Stomach (tissue), 8 donors: ENCODE measurements at regions not wholly inside any gene's neighbourhood (a gene's known extent, or its start where the extent isn't known, plus 50 kb on each side); places are given as distances from the start of the nearest gene placed in this dataset.

ENCODE experiments used
- DNase-seq, 2 donors: peaks; one replicate each; pipeline versions ENCODE4 v3.0.0 to v3.0.0-alpha.2; 2013 to 2019
- H3K27ac ChIP-seq, 5 donors: fragments of 200-600 bp in 4 of 5; sonication (generic) in 4 of 5; one replicate each; pipeline ENCODE4 v1.5.1; 2013 to 2019; ENCODE audit warnings: mild to moderate bottlenecking in 1 of 5, moderate library complexity in 1 of 5
- H3K27me3 ChIP-seq, 3 donors: fragments of 200-600 bp; sonication (generic); one replicate each; pipeline ENCODE4 v1.5.1; 2017 to 2019; ENCODE audit warnings: mixed run types in 1 of 3
- H3K36me3 ChIP-seq, 4 donors: fragments of 200-600 bp; sonication (generic); 1 replicate in 3 of 4; 2 replicates in 1 of 4; pipeline ENCODE4 v1.5.1; 2016 to 2019
- H3K4me1 ChIP-seq, 4 donors: fragments of 200-600 bp; sonication (generic); one replicate each; pipeline ENCODE4 v1.5.1; 2016 to 2019
- H3K4me3 ChIP-seq, 4 donors: fragments of 200-600 bp; sonication (generic) in 3 of 4; one replicate each; pipeline ENCODE4 v1.5.1; 2016 to 2019; ENCODE audit warnings: mild to moderate bottlenecking in 1 of 4
- H3K9me3 ChIP-seq, 4 donors: fragments of 200-600 bp; sonication (generic); one replicate each; pipeline ENCODE4 v1.5.1; 2016 to 2019
- EP300 ChIP-seq: sonication (generic); formaldehyde crosslinking; IDR thresholded peaks from one replicate; pipeline ENCODE4 v1.6.1; 2017; ENCODE audit warnings: antibody characterized with exemption
- POLR2A ChIP-seq, 4 donors: fragments of 450-650 bp; IDR thresholded peaks; one replicate each; pipeline ENCODE4 v1.6.1; 2016; ENCODE audit warnings: antibody characterized with exemption in 4 of 4, control low read depth in 2 of 4, mild to moderate bottlenecking in 1 of 4, moderate library complexity in 1 of 4
- POLR2AphosphoS5 ChIP-seq, 3 donors: sonication (generic); formaldehyde crosslinking; IDR thresholded peaks; one replicate each; pipeline ENCODE4 v1.6.1; 2016; ENCODE audit warnings: antibody characterized with exemption in 3 of 3
- whole genome bisulfite sequencing, 5 donors: extraction: QIAGEN DNeasy Blood & Tissue Kit in 3 of 5; methylation state at CpG; one replicate each; pipeline versions ENCODE4 v1.1.5 to v1.1.7; 2013 to 2018; 5-methylcytosine and 5-hydroxymethylcytosine counted together
- intact Hi-C: fragments of 100-400 bp; cut with DNase I; formaldehyde crosslinking; loops from one replicate; pipeline ENCODE4 v1.15.1; 2023; ENCODE audit warnings: low total_unique reads
- TF ChIP-seq, protein P1 (sequence below), 7 experiments: fragments of 450-650 bp in 4 of 7; fragments of 200-600 bp in 3 of 7; sonication (generic) in 3 of 7; IDR thresholded peaks; one replicate each; pipeline ENCODE4 v1.5.1; 2016 to 2019; ENCODE audit warnings: antibody characterized with exemption in 7 of 7, control low read depth in 2 of 7, mild to moderate bottlenecking in 1 of 7
- donor health status: healthy with polysubstance abuse.
- donor health status: Bipolar disorder and iron deficiency.
- donor health status: healthy.

DNA sequence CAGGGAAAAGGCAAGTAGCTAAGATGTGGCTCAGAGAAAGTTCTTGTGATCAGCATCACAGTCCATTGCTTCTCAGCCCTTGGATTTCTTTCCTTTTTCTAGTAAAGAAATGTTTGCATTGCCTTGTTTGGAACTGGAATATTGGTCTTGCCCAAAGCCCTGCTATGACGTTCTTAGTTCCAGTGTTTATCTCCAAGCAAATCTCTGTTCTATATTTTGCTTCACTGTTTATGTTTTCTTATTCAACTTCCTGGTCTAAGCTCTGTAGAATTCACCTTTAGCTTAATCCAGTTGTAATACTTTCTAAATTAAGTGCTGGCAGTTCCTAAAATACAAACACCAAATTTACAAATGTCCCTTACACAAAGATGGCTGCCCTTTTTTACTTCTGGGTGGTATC, 88.7 kb upstream of the ZNF438 start:
- peak in 1 of 2 donors; percentile 26 for DNase-seq
- intact Hi-C loops = no loop called here
- H3K4me1 ChIP-seq = peaks cover 0 to 21% (median 11%) of the 10 kb centered on the region in 4 donors
- TF ChIP-seq POLR2AphosphoS5 (IDR thresholded peaks at IDR 0.05) (peak in 2 of 3 donors; percentile 15 to 58), EP300 (no peak)
- H3K4me3 ChIP-seq = no peak overlapping the region
- H3K27ac ChIP-seq = peak overlapping the region; percentile 17 to 78 (median 61)
- 22 to 45% (median 40%) methylated on average over 1 of the region's 1 CpG for WGBS, 5 donors
- H3K27me3 ChIP-seq = no peaks in the 10 kb centered on the region
- H3K9me3 ChIP-seq = no peaks in the 10 kb centered on the region
- no peaks in the 10 kb centered on the region for H3K36me3 ChIP-seq

DNA sequence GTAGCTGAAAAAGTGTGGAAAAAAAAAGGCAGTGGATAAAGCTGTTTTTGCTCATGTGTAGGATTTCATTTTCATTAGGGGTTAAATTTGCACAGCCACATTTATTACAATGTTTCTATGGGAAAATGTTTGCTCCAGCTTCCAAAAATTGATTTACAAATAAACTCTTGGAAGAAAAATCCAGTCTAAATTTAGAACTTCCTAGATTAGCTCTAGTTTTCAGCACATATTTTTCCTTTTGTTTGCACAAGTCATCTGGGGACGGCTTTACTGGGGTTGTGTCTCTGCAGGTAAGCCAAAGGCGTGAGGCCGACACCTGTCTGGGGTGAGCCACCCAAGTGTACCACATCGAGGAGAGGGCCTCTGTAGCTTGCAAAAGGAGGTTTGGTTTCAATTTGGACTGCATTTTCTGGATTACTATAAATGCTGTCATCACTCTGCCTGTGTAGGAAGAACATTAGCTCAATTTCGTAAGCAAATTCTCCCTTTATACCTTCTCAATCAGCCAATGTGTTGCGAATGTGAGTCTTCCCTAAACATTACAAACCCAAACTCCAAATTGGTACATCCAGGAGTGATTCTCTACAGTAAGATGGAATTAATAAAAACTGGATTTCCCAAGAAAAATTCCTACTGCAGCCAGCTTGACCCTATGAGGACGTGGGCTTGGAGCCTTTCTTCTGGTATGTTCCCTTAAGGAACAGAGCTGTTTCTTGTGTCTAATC, 89.5 kb upstream of the ZNF438 start:
- Histone ChIP-seq H3K27ac (peak overlapping the region in 4 of 5 donors; percentile 31 to 73 (median 62)), H3K4me3 (no peak overlapping the region), H3K4me1 (peaks cover 0 to 21% (median 11%) of the 10 kb centered on the region in 4 donors), H3K36me3 (no peaks in the 10 kb centered on the region), H3K27me3 (no peaks in the 10 kb centered on the region), H3K9me3 (no peaks in the 10 kb centered on the region)
- no peak for TF ChIP-seq POLR2AphosphoS5 (IDR thresholded peaks at IDR 0.05)
- TF ChIP-seq, protein P1, sequence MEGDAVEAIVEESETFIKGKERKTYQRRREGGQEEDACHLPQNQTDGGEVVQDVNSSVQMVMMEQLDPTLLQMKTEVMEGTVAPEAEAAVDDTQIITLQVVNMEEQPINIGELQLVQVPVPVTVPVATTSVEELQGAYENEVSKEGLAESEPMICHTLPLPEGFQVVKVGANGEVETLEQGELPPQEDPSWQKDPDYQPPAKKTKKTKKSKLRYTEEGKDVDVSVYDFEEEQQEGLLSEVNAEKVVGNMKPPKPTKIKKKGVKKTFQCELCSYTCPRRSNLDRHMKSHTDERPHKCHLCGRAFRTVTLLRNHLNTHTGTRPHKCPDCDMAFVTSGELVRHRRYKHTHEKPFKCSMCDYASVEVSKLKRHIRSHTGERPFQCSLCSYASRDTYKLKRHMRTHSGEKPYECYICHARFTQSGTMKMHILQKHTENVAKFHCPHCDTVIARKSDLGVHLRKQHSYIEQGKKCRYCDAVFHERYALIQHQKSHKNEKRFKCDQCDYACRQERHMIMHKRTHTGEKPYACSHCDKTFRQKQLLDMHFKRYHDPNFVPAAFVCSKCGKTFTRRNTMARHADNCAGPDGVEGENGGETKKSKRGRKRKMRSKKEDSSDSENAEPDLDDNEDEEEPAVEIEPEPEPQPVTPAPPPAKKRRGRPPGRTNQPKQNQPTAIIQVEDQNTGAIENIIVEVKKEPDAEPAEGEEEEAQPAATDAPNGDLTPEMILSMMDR (IDR thresholded peaks at IDR 0.05) = no peak
- TF ChIP-seq POLR2A (IDR thresholded peaks at IDR 0.05) = no peak
- TF ChIP-seq EP300 = no peak
- 47 to 64% (median 55%) methylated on average over 7 of the region's 7 CpGs for WGBS, 5 donors
- intact Hi-C loops = no loop called here
- no peak for DNase-seq

DNA sequence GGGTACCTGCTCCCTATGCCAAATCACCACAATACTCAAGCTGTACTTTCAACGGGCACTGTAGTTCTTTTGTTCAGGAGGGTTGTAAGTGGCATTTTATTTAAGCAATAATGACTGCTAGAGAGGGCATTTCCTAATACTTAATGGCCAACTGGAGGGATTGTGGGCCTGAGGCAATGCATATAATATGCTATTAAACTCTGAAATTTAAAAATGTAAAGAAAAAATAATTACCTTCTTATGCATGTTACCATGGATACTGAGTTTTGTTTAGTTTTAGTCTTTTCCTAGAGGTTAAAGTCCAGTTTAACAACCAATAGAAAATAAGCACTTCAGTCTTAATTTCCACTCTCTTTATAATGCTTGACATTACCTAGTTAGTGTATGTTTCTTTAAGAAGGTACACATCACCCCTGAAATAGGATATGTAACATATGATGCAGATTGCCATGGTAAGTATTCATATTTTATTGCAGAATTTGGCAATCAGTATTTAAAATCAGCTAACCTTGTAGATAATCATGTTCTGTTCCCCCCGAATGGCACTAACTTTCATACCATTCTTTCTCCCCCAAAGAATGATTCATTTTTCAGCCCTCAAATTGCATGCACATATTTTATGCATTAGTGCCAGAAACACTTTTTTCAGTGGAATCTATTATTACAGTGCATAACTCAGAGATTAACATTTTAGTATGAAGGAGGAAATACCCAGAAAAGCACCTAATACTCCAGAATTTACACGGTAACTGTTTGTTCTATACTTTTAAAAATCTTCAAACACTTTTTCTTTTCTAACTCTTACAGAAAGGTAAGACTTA, 90.3 kb upstream of the ZNF438 start:
- no peak for DNase-seq
- no peaks in the 10 kb centered on the region for H3K9me3 ChIP-seq
- no peak for TF ChIP-seq EP300
- WGBS, 5 donors = 55 to 73% (median 63%) methylated on average over 3 of the region's 3 CpGs
- H3K27me3 ChIP-seq = no peaks in the 10 kb centered on the region
- H3K4me1 ChIP-seq = peaks cover 0 to 21% (median 11%) of the 10 kb centered on the region in 4 donors
- intact Hi-C loops = no loop called here
- H3K36me3 ChIP-seq = no peaks in the 10 kb centered on the region
- H3K4me3 ChIP-seq = no peak overlapping the region
- peak overlapping the region in 4 of 5 donors; percentile 31 to 73 (median 62) for H3K27ac ChIP-seq

DNA sequence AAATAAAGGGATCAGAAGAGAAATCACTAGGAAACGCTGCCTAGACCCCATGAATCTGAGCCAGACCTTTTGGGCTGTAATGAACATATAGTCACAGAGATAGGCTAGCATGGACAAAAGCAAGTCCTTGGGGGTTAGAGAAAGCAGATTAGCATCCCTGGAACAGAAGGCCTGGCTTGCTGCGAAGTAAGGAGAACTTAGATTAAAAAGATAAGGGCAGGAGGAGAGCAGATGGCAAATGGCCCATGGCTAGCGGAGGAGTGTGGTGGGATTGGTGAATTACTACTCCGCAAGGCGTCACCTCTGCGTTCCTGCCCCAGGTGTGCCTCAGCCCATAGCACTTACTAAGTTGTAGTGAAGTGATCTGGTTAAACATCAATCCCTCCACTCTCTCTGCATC, 92.3 kb upstream of the ZNF438 start:
- WGBS, 5 donors = 92 to 97% (median 95%) methylated on average over 6 of the region's 6 CpGs
- Histone ChIP-seq H3K27ac (no peak overlapping the region), H3K36me3 (no peaks in the 10 kb centered on the region)

DNA sequence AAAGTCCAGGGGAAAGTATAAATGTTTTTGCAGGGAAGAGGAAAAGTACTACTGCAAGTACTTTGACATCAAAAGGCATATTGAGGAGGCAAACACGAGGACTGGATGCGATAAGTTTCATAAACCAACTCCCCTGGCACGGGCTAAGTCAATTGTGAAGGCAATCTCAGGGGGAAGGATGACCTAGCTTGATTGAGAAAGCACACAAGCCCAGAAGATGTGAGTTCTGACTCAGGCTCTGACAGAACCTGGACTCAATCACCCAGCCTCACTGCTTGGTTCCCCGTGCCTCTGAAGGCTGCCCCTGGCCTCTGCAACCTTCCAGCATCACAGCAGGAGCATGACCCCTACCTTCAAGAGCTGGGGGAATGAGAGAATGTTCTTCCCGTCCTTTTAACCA, 93.2 kb upstream of the ZNF438 start:
- Histone ChIP-seq H3K27ac (no peak overlapping the region), H3K4me1 (peaks cover 0 to 16% (median 6%) of the 10 kb centered on the region in 4 donors), H3K4me3 (no peak overlapping the region), H3K36me3 (no peaks in the 10 kb centered on the region), H3K27me3 (no peaks in the 10 kb centered on the region), H3K9me3 (no peaks in the 10 kb centered on the region)
- DNase-seq = no peak
- intact Hi-C loops = no loop called here
- 75 to 80% (median 76%) methylated on average over 5 of the region's 5 CpGs for WGBS, 5 donors
- TF ChIP-seq, protein P1 (IDR thresholded peaks at IDR 0.05) = no peak
- no peak for TF ChIP-seq EP300
- no peak for TF ChIP-seq POLR2A (IDR thresholded peaks at IDR 0.05)
- TF ChIP-seq POLR2AphosphoS5 (IDR thresholded peaks at IDR 0.05) = no peak

More for the DNA sequence above, 92.3 kb upstream of the ZNF438 start:
- Histone ChIP-seq H3K4me3 (no peak overlapping the region), H3K27me3 (no peaks in the 10 kb centered on the region), H3K9me3 (no peaks in the 10 kb centered on the region), H3K4me1 (peaks cover 0 to 16% (median 7%) of the 10 kb centered on the region in 4 donors)
- intact Hi-C loops = no loop called here
- no peak for DNase-seq
- no peak for TF ChIP-seq POLR2A (IDR thresholded peaks at IDR 0.05)
- TF ChIP-seq, protein P1 (IDR thresholded peaks at IDR 0.05) = no peak
- TF ChIP-seq POLR2AphosphoS5 (IDR thresholded peaks at IDR 0.05) = no peak
- TF ChIP-seq EP300 = no peak
